Neural progenitor cell (in vitro differentiated cells): ENCODE measurements at regions not wholly inside any gene's neighbourhood (a gene's known extent, or its start where the extent isn't known, plus 50 kb on each side); places are given as distances from the start of the nearest gene placed in this dataset.
A peak's percentile ranks its signal among the peaks of the same experiment; 100 is the strongest.
"Not testable (repeated sequence)": the region's sequence is repeated elsewhere in the genome, so short reads cannot be mapped to it uniquely, and the experiment has no call there.

Source experiments
- DNase-seq: peaks from one replicate; pipeline ENCODE4 v3.0.0-alpha.2; 2016; ENCODE audit warnings: low spot score
- H2AFZ ChIP-seq: fragments of 200-600 bp; sonication (generic); replicated peaks from 2 replicates; pipeline ENCODE4 v1.6.1; 2016; ENCODE audit warnings: antibody characterized with exemption
- H3F3A ChIP-seq: fragments of 200-600 bp; sonication (generic); 2 replicates; pipeline ENCODE4 v1.6.1; 2016; ENCODE audit warnings: antibody characterized with exemption, low read depth
- H3K27ac ChIP-seq: fragments of 200-600 bp; sonication (generic); 2 replicates; pipeline ENCODE4 v1.5.1; 2016; ENCODE audit warnings: mild to moderate bottlenecking
- H3K27me3 ChIP-seq: fragments of 200-600 bp; sonication (generic); 2 replicates; pipeline ENCODE4 v1.6.1; 2016; ENCODE audit warnings: mild to moderate bottlenecking, moderate library complexity
- H3K36me3 ChIP-seq: fragments of 200-600 bp; sonication (generic); 2 replicates; pipeline ENCODE4 v1.5.1; 2016
- H3K4me1 ChIP-seq: fragments of 200-600 bp; sonication (generic); 2 replicates; pipeline ENCODE4 v1.6.1; 2016; ENCODE audit warnings: mixed run types
- H3K4me2 ChIP-seq: fragments of 200-600 bp; sonication (generic); 2 replicates; pipeline ENCODE4 v1.6.1; 2016
- H3K4me3 ChIP-seq: fragments of 200-600 bp; sonication (generic); 2 replicates; pipeline ENCODE4 v1.5.1; 2016
- H3K79me2 ChIP-seq: fragments of 200-600 bp; sonication (generic); 2 replicates; pipeline ENCODE4 v1.6.1; 2016; ENCODE audit warnings: low read depth
- H3K9ac ChIP-seq: fragments of 200-600 bp; sonication (generic); 2 replicates; pipeline ENCODE4 v1.6.1; 2016
- H3K9me3 ChIP-seq: fragments of 200-600 bp; sonication (generic); 2 replicates; pipeline ENCODE4 v1.5.1; 2016; ENCODE audit warnings: low read depth
- H4K20me1 ChIP-seq: fragments of 200-600 bp; sonication (generic); 2 replicates; pipeline ENCODE4 v1.6.1; 2016; ENCODE audit warnings: low read depth
- H3K27ac Mint-ChIP-seq: 3 replicates; pipeline ENCODE4 v1.8.0; 2021; ENCODE audit warnings: mixed read lengths
- H3K27me3 Mint-ChIP-seq: 2 replicates; pipeline ENCODE4 v1.8.0; 2022; ENCODE audit warnings: low read depth, mild to moderate bottlenecking, inconsistent platforms, moderate library complexity, mixed read lengths; ENCODE audit not compliant: insufficient read depth
- H3K36me3 Mint-ChIP-seq: 3 replicates; pipeline ENCODE4 v1.8.0; 2021; ENCODE audit warnings: mixed read lengths
- H3K4me1 Mint-ChIP-seq: 3 replicates; pipeline ENCODE4 v1.8.0; 2021; ENCODE audit warnings: mixed read lengths
- H3K4me3 Mint-ChIP-seq: 3 replicates; pipeline ENCODE4 v1.8.0; 2021; ENCODE audit warnings: mild to moderate bottlenecking, moderate library complexity, mixed read lengths
- H3K9me3 Mint-ChIP-seq: 3 replicates; pipeline ENCODE4 v1.8.0; 2020; ENCODE audit warnings: mixed read lengths
- CTCF ChIP-seq: fragments of 200-600 bp; sonication (generic); IDR thresholded peaks from 2 replicates; pipeline ENCODE4 v1.5.1; 2017; ENCODE audit warnings: antibody characterized with exemption, mild to moderate bottlenecking
- EZH2 ChIP-seq: fragments of 200-600 bp; sonication (generic); IDR thresholded peaks from 2 replicates; pipeline ENCODE4 v1.6.1; 2017; ENCODE audit warnings: antibody characterized with exemption, mild to moderate bottlenecking, moderate library complexity
- EZH2phosphoT487 ChIP-seq: fragments of 200-600 bp; sonication (generic); IDR thresholded peaks from 2 replicates; pipeline ENCODE4 v1.6.1; 2017; ENCODE audit warnings: antibody characterized with exemption

GRCh38 chr3:27638594-27638993 lies 83.5 kb downstream of the EOMES start:
- Histone ChIP-seq H3F3A (peaks cover 8% of the 10 kb centered on the region), H3K4me1 (peaks cover 4% of the 10 kb centered on the region), H3K79me2 (no peaks in the 10 kb centered on the region), H3K9ac (no peak overlapping the region), H2AFZ (no peak overlapping the region), H3K36me3 (no peaks in the 10 kb centered on the region), H3K27ac (no peak overlapping the region), H3K9me3 (no peaks in the 10 kb centered on the region), H3K4me3 (no peak overlapping the region), H4K20me1 (no peaks in the 10 kb centered on the region), H3K4me2 (no peak overlapping the region), H3K27me3 (peaks cover 10% of the 10 kb centered on the region)
- H3K4me1 Mint-ChIP-seq, result peaks cover 4% of the 10 kb centered on the region
- no peak overlapping the region for H3K4me3 Mint-ChIP-seq
- H3K27me3 Mint-ChIP-seq, result peaks cover 2% of the 10 kb centered on the region
- TF ChIP-seq EZH2 (no peak), EZH2phosphoT487 (no peak), CTCF (no peak)
- no peaks in the 10 kb centered on the region for H3K36me3 Mint-ChIP-seq
- no peak overlapping the region for H3K27ac Mint-ChIP-seq
- no peak for DNase-seq
- H3K9me3 Mint-ChIP-seq, result no peaks in the 10 kb centered on the region

- H3K4me3 Mint-ChIP-seq, result no peak overlapping the region
- Histone ChIP-seq H3K4me2 (no peak overlapping the region), H3K27me3 (peaks cover 17% of the 10 kb centered on the region), H3K4me3 (no peak overlapping the region), H3K36me3 (no peaks in the 10 kb centered on the region), H3K27ac (no peak overlapping the region), H3K9ac (no peak overlapping the region), H3K9me3 (no peaks in the 10 kb centered on the region), H3K79me2 (no peaks in the 10 kb centered on the region), H3F3A (peaks cover 8% of the 10 kb centered on the region), H2AFZ (no peak overlapping the region), H3K4me1 (peaks cover 4% of the 10 kb centered on the region), H4K20me1 (no peaks in the 10 kb centered on the region)
- peaks cover 2% of the 10 kb centered on the region for H3K27me3 Mint-ChIP-seq
- H3K9me3 Mint-ChIP-seq, result peaks cover 6% of the 10 kb centered on the region
- peak; percentile 54 for DNase-seq
- no peak overlapping the region for H3K27ac Mint-ChIP-seq
- H3K36me3 Mint-ChIP-seq, result no peaks in the 10 kb centered on the region
- TF ChIP-seq EZH2, result no peak
- TF ChIP-seq CTCF, result no peak
- no peak for TF ChIP-seq EZH2phosphoT487
- peaks cover 4% of the 10 kb centered on the region for H3K4me1 Mint-ChIP-seq
Observed at GRCh38 chr3:27637346-27637995, 84.7 kb downstream of the EOMES start.

- H4K20me1 ChIP-seq, H3K36me3 ChIP-seq, H3K9ac ChIP-seq, H3K9me3 Mint-ChIP-seq, H3K4me3 Mint-ChIP-seq, H3K4me2 ChIP-seq, H3K4me1 Mint-ChIP-seq, H3K9me3 ChIP-seq, H3K27ac ChIP-seq, DNase-seq, H3K27me3 Mint-ChIP-seq, H3K4me1 ChIP-seq, H3K4me3 ChIP-seq, H3K36me3 Mint-ChIP-seq, H2AFZ ChIP-seq, H3K27ac Mint-ChIP-seq, H3K79me2 ChIP-seq, H3F3A ChIP-seq: not testable (repeated sequence)
- H3K27me3 ChIP-seq, result peaks cover 17% of the 10 kb centered on the region
Observed at GRCh38 chr3:27635006-27635405, 87.1 kb downstream of the EOMES start.

- Histone ChIP-seq H3K4me2 (peak overlapping the region; percentile 69), H3K27ac (no peak overlapping the region), H3K36me3 (no peaks in the 10 kb centered on the region), H3K4me3 (peak overlapping the region; percentile 46), H3K4me1 (peaks cover 4% of the 10 kb centered on the region), H2AFZ (peak overlapping the region; percentile 93), H3F3A (peaks cover 8% of the 10 kb centered on the region), H3K27me3 (peaks cover 17% of the 10 kb centered on the region), H3K9me3 (no peaks in the 10 kb centered on the region), H3K79me2 (no peaks in the 10 kb centered on the region), H3K9ac (no peak overlapping the region), H4K20me1 (no peaks in the 10 kb centered on the region)
- H3K4me1 Mint-ChIP-seq, result peaks cover 4% of the 10 kb centered on the region
- no peaks in the 10 kb centered on the region for H3K36me3 Mint-ChIP-seq
- no peak for DNase-seq
- no peak overlapping the region for H3K27ac Mint-ChIP-seq
- H3K27me3 Mint-ChIP-seq, result no peaks in the 10 kb centered on the region
- H3K9me3 Mint-ChIP-seq, result peaks cover 8% of the 10 kb centered on the region
- H3K4me3 Mint-ChIP-seq, result peak overlapping the region; percentile 58
- no peak for TF ChIP-seq EZH2
- TF ChIP-seq EZH2phosphoT487, result no peak
- TF ChIP-seq CTCF, result no peak
Observed at GRCh38 chr3:27633224-27633545, 88.9 kb downstream of the EOMES start.
